ENCODE measurements at regions not wholly inside any gene's neighbourhood (a gene's known extent, or its start where the extent isn't known, plus 50 kb on each side); places are given as distances from the start of the nearest gene placed in this dataset.

DNA sequence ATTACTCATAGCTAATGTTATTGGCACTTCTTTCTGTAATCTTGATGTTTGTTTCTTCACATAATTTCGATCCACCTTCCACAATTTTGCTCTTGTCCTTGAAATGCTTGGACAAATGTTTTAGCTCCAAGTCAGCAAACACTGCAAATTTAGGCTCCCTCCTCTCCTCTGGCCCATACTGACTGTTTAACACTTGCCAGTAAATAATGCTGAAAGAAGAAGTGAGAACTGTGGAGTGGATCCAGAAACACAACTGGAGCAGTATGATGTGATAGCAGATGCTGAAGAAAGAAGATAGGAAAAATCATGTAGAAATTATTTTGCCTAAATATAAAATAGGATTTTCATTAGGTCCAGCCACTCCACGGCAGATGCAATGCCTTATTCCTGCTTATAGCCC, 415.0 kb upstream of the GYPC start:
- TF ChIP-seq CTCF (IDR thresholded peaks at IDR 0.05 in 4 of 5, conservative IDR thresholded peaks at IDR 0.05 in 1 of 5), result no peak
- no peak for TF ChIP-seq POLR2A (IDR thresholded peaks at IDR 0.05)

All from gastrocnemius medialis (tissue), 4 donors.